Transverse colon (tissue), 4 donors: ENCODE measurements at regions not wholly inside any gene's neighbourhood (a gene's known extent, or its start where the extent isn't known, plus 50 kb on each side); places are given as distances from the start of the nearest gene placed in this dataset.

ENCODE experiments used
- DNase-seq: peaks from one replicate; pipeline ENCODE4 v3.0.0-alpha.2; 2019
- H3K27ac ChIP-seq, 4 donors: fragments of 200-600 bp; sonication (generic); 2 replicates each; pipeline ENCODE4 v1.5.1; 2016 to 2018; ENCODE audit warnings: inconsistent platforms in 4 of 4
- H3K27me3 ChIP-seq: fragments of 200-600 bp; sonication (generic); 2 replicates; pipeline ENCODE4 v1.5.1; 2017; ENCODE audit warnings: inconsistent platforms
- H3K36me3 ChIP-seq, 4 donors: fragments of 200-600 bp; sonication (generic); 2 replicates each; pipeline ENCODE4 v1.5.1; 2017 to 2019; ENCODE audit warnings: inconsistent platforms in 4 of 4
- H3K4me1 ChIP-seq, 4 donors: fragments of 200-600 bp; sonication (generic); 2 replicates each; pipeline ENCODE4 v1.5.1; 2017 to 2020; ENCODE audit warnings: inconsistent platforms in 4 of 4
- H3K4me3 ChIP-seq, 4 donors: fragments of 200-600 bp; sonication (generic); 1 replicate in 1 of 4; 2 replicates in 3 of 4; pipeline versions ENCODE4 v1.5.1 to v1.6.1; 2017 to 2019; ENCODE audit warnings: inconsistent platforms in 4 of 4
- H3K9me3 ChIP-seq, 2 donors: fragments of 200-600 bp; sonication (generic); 2 replicates each; pipeline ENCODE4 v1.5.1; 2017 to 2019; ENCODE audit warnings: inconsistent platforms in 2 of 2
- CTCF ChIP-seq, 5 experiments: fragments of 200-600 bp in 3 of 5; fragments of 450-650 bp in 2 of 5; sonication (generic) in 3 of 5; IDR thresholded peaks; 1 replicate in 2 of 5; 2 replicates in 3 of 5; pipeline ENCODE4 v1.5.1; 2016 to 2017; ENCODE audit warnings: antibody characterized with exemption in 5 of 5, inconsistent platforms in 3 of 5, mild to moderate bottlenecking in 2 of 5, moderate library complexity in 1 of 5
- EP300 ChIP-seq: sonication (generic); formaldehyde crosslinking; IDR thresholded peaks from one replicate; pipeline ENCODE4 v1.6.1; 2017; ENCODE audit warnings: antibody characterized with exemption, low read depth
- POLR2A ChIP-seq: fragments of 450-650 bp; IDR thresholded peaks from one replicate; pipeline ENCODE4 v1.6.1; 2016; ENCODE audit warnings: antibody characterized with exemption, mild to moderate bottlenecking, moderate library complexity
- POLR2AphosphoS5 ChIP-seq, 3 donors: sonication (generic); formaldehyde crosslinking; IDR thresholded peaks; one replicate each; pipeline ENCODE4 v1.6.1; 2016; ENCODE audit warnings: antibody characterized with exemption in 3 of 3
- WGBS, 2 donors: methylation state at CpG; one replicate each; pipeline ENCODE4 v1.1.5; 2018; ENCODE audit warnings: low coverage in 1 of 2; 5-methylcytosine and 5-hydroxymethylcytosine counted together
- in situ Hi-C, 4 donors: fragments of 200-750 bp; cut with MboI; loops; one replicate each; pipeline versions ENCODE4 v1.15.0 to v1.15.1; 2017; ENCODE audit warnings: low sequenced_read_pairs in 3 of 4, low pct_ligation_motif_present in 1 of 4, low pct_unique_long_range_greater_than_20kb in 1 of 4
- intact Hi-C: fragments of 100-400 bp; cut with DNase I; formaldehyde crosslinking; loops from one replicate; pipeline ENCODE4 v1.15.1; 2023; ENCODE audit warnings: low total_unique reads

GRCh38 chr16:80198311-80199299 is 342.2 kb upstream of the DYNLRB2 start:
- TF ChIP-seq POLR2AphosphoS5 (IDR thresholded peaks at IDR 0.05) (no peak), CTCF (IDR thresholded peaks at IDR 0.05) (no peak), EP300 (no peak), POLR2A (no peak)
- Histone ChIP-seq H3K9me3 (no peaks in the 10 kb centered on the region), H3K4me1 (no peaks in the 10 kb centered on the region), H3K27ac (no peak overlapping the region), H3K4me3 (no peak overlapping the region), H3K36me3 (no peaks in the 10 kb centered on the region), H3K27me3 (no peaks in the 10 kb centered on the region)
- DNase-seq, result no peak
- WGBS, 2 donors, result 46 to 55% methylated on average over 7 of the region's 7 CpGs
- in situ Hi-C loops, result no loop called here
- intact Hi-C loops, result no loop called here

- Histone ChIP-seq H3K27me3 (no peaks in the 10 kb centered on the region), H3K9me3 (no peaks in the 10 kb centered on the region), H3K4me3 (no peak overlapping the region), H3K36me3 (no peaks in the 10 kb centered on the region), H3K4me1 (no peaks in the 10 kb centered on the region), H3K27ac (no peak overlapping the region)
- 23 to 48% methylated on average over 3 to 4 of the region's 4 CpGs for WGBS, 2 donors
- TF ChIP-seq CTCF (IDR thresholded peaks at IDR 0.05) (no peak), EP300 (no peak), POLR2A (no peak), POLR2AphosphoS5 (IDR thresholded peaks at IDR 0.05) (no peak)
- DNase-seq, result no peak
- intact Hi-C loops, result no loop called here
- in situ Hi-C loops, result no loop called here
Measured at GRCh38 chr16:80197741-80198201, 343.0 kb upstream of the DYNLRB2 start.

GRCh38 chr16:80191928-80192327 is 348.9 kb upstream of the DYNLRB2 start:
- H3K27me3 ChIP-seq, result no peaks in the 10 kb centered on the region
- H3K9me3 ChIP-seq, result no peaks in the 10 kb centered on the region
- H3K36me3 ChIP-seq, result no peaks in the 10 kb centered on the region
- H3K27ac ChIP-seq, result no peak overlapping the region
- TF ChIP-seq POLR2AphosphoS5 (IDR thresholded peaks at IDR 0.05) (no peak), EP300 (no peak), POLR2A (no peak), CTCF (IDR thresholded peaks at IDR 0.05) (no peak)
- intact Hi-C loops, result no loop called here
- peaks cover 0 to 5% (median 0%) of the 10 kb centered on the region in 4 donors for H3K4me1 ChIP-seq
- in situ Hi-C loops, result no loop called here
- WGBS, 2 donors, result 63 to 82% methylated on average over 3 of the region's 3 CpGs
- no peak overlapping the region for H3K4me3 ChIP-seq
- no peak for DNase-seq

- no peak for DNase-seq
- intact Hi-C loops (no loop called here), in situ Hi-C loops (no loop called here)
- Histone ChIP-seq H3K27ac (no peak overlapping the region), H3K4me3 (no peak overlapping the region), H3K27me3 (no peaks in the 10 kb centered on the region), H3K4me1 (peaks cover 0 to 5% (median 0%) of the 10 kb centered on the region in 4 donors), H3K9me3 (no peaks in the 10 kb centered on the region), H3K36me3 (no peaks in the 10 kb centered on the region)
- WGBS, 2 donors, result 41 to 43% methylated on average over 5 to 7 of the region's 7 CpGs
- TF ChIP-seq POLR2A (no peak), POLR2AphosphoS5 (IDR thresholded peaks at IDR 0.05) (no peak), CTCF (IDR thresholded peaks at IDR 0.05) (no peak), EP300 (no peak)
Measured at GRCh38 chr16:80189476-80190175, 351.2 kb upstream of the DYNLRB2 start.
